SU-DHL-6 (cell line): ENCODE measurements at regions not wholly inside any gene's neighbourhood (a gene's known extent, or its start where the extent isn't known, plus 50 kb on each side); places are given as distances from the start of the nearest gene placed in this dataset.

Experiments
- EZH2phosphoT487 ChIP-seq: fragments of 200-600 bp; sonication (generic), shearing (Covaris generic); conservative IDR thresholded peaks from 2 replicates; pipeline ENCODE4 v1.6.1; 2018; ENCODE audit warnings: mild to moderate bottlenecking, antibody characterized with exemption, low read length, moderate library complexity, mixed read lengths
- TF ChIP-seq, protein P1 (sequence below): fragments of 200-600 bp; sonication (generic); IDR thresholded peaks from one replicate; pipeline ENCODE4 v1.5.1; 2017; ENCODE audit warnings: antibody characterized with exemption, mild to moderate bottlenecking, low read length, moderate library complexity; ENCODE audit not compliant: insufficient read depth, poor library complexity, severe bottlenecking

DNA sequence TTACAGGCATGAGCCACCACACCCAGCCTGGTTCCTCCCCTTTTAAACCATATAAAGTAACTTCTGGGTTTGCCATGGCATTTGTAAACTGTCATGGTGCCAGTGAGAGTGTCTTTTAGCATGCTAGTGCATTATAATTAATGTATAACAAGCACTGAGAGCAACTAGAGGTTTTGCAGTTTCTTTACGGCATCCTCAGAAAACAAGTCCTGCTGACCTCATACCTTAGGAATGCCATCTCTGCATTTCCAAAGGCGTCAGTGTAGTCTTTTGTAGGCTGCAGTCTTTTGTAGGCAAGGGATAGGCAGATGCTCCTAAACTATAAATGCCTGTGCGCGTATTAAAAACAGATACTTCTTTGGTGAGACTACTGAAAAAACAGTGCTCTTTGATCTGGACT lies 75.0 kb upstream of the EZR start:
- TF ChIP-seq, protein P1, sequence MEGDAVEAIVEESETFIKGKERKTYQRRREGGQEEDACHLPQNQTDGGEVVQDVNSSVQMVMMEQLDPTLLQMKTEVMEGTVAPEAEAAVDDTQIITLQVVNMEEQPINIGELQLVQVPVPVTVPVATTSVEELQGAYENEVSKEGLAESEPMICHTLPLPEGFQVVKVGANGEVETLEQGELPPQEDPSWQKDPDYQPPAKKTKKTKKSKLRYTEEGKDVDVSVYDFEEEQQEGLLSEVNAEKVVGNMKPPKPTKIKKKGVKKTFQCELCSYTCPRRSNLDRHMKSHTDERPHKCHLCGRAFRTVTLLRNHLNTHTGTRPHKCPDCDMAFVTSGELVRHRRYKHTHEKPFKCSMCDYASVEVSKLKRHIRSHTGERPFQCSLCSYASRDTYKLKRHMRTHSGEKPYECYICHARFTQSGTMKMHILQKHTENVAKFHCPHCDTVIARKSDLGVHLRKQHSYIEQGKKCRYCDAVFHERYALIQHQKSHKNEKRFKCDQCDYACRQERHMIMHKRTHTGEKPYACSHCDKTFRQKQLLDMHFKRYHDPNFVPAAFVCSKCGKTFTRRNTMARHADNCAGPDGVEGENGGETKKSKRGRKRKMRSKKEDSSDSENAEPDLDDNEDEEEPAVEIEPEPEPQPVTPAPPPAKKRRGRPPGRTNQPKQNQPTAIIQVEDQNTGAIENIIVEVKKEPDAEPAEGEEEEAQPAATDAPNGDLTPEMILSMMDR, result no peak
- no peak for TF ChIP-seq EZH2phosphoT487
